K562 (cell line): ENCODE measurements at regions not wholly inside any gene's neighbourhood (a gene's known extent, or its start where the extent isn't known, plus 50 kb on each side); places are given as distances from the start of the nearest gene placed in this dataset.

Experiments used
- ATAC-seq: fragments of 200-7000 bp; cut with Tn5 transposase; 3 replicates; pipeline ENCODE4 v1.9.1; 2020; ENCODE audit warnings: moderate library complexity
- BruUV-seq: library from RNA; stranded (reverse); fragments of 400-500 nt; replicated peaks from 2 replicates; lab custom pipeline; 2021; lab: Mats Ljungman, UMichigan
- CTCF ChIA-PET: fragments of 300-600 bp; formaldehyde crosslinking; extraction: SDS; loops from one replicate; lab custom pipeline; 2021; ENCODE audit warnings: low intra/inter-chr PET ratio; lab: Yijun Ruan, JAX
- POLR2A ChIA-PET: fragments of 300-600, 350-650 bp; sonication (Branson Sonifier 250); formaldehyde crosslinking; extraction: SDS; loops from one replicate; lab custom pipeline; 2021; ENCODE audit warnings: antibody characterized with exemption, inconsistent platforms; lab: Yijun Ruan, JAX
- DNase-seq, 4 experiments: peaks; one replicate each; pipeline versions ENCODE4 v3.0.0 to v3.0.0-alpha.2; 2011 to 2018; ENCODE audit warnings: low spot score in 3 of 4, mixed read lengths in 3 of 4; ENCODE audit errors: extremely low read depth in 1 of 4
- FAIRE-seq: peaks from 2 replicates; lab custom pipeline; 2011; peaks lifted over from hg19 to GRCh38; lab: Jason Lieb, UNC
- H2AFZ ChIP-seq: 2 replicates; pipeline ENCODE4 v1.6.0; 2011; ENCODE audit warnings: low read depth, low read length, control low read depth, inconsistent platforms
- H3K27ac ChIP-seq: fragments of 200-600 bp; 3 replicates; pipeline ENCODE4 v1.8.0; 2011; ENCODE audit warnings: low read depth, mild to moderate bottlenecking, control low read depth, inconsistent platforms, low read length, moderate library complexity, mixed read lengths; ENCODE audit errors: extremely low read depth
- H3K27me3 ChIP-seq, 2 experiments: fragments of 300-600 bp in 1 of 2; 2 replicates in 1 of 2; 3 replicates in 1 of 2; pipeline versions ENCODE4 v1.6.0 to v1.8.0; 2011; ENCODE audit warnings: inconsistent platforms in 2 of 2, low read length in 2 of 2, mild to moderate bottlenecking in 1 of 2, mixed read lengths in 1 of 2, moderate library complexity in 1 of 2; ENCODE audit not compliant: control insufficient read depth in 2 of 2, insufficient read depth in 2 of 2
- H3K36me3 ChIP-seq: fragments of 300-600 bp; 3 replicates; pipeline ENCODE4 v1.8.0; 2011; ENCODE audit warnings: mild to moderate bottlenecking, low read length, inconsistent platforms; ENCODE audit not compliant: control insufficient read depth, insufficient read depth
- H3K4me1 ChIP-seq, 2 experiments: fragments of 200-600 bp in 1 of 2; replicated peaks in 1 of 2; 2 replicates in 1 of 2; 3 replicates in 1 of 2; pipeline versions ENCODE4 v1.5.1 to v1.8.0; 2011; ENCODE audit warnings: inconsistent platforms in 2 of 2, low read length in 2 of 2, mild to moderate bottlenecking in 1 of 2, mixed read lengths in 1 of 2, moderate library complexity in 1 of 2; ENCODE audit not compliant: control insufficient read depth in 2 of 2, insufficient read depth in 2 of 2
- H3K4me2 ChIP-seq: 2 replicates; pipeline ENCODE4 v1.6.1; 2011; ENCODE audit warnings: low read length, control low read depth, inconsistent platforms, mixed read lengths; ENCODE audit not compliant: insufficient read depth
- H3K4me3 ChIP-seq: fragments of 200-600 bp; sonication (generic), shearing (Covaris generic); 2 replicates; pipeline ENCODE4 v1.5.1; 2016; ENCODE audit warnings: control low read depth, inconsistent platforms
- H3K79me2 ChIP-seq: fragments of 200-600 bp; 3 replicates; pipeline ENCODE4 v1.8.0; 2011; ENCODE audit warnings: low read length, inconsistent platforms; ENCODE audit not compliant: control insufficient read depth, insufficient read depth
- H3K9ac ChIP-seq, 2 experiments: 2 replicates each; pipeline versions ENCODE4 v1.6.0 to v1.6.1; 2011; ENCODE audit warnings: low read depth in 2 of 2, low read length in 2 of 2, control low read depth in 1 of 2, inconsistent platforms in 1 of 2, mild to moderate bottlenecking in 1 of 2, mixed read lengths in 1 of 2; ENCODE audit not compliant: insufficient read depth in 1 of 2
- H3K9me1 ChIP-seq: one replicate; pipeline ENCODE4 v1.6.0; 2011; ENCODE audit warnings: inconsistent platforms, mild to moderate bottlenecking, low read length, moderate library complexity; ENCODE audit not compliant: control insufficient read depth, insufficient read depth
- H3K9me3 ChIP-seq: replicated peaks from 2 replicates; pipeline ENCODE4 v1.5.1; 2011; ENCODE audit warnings: low read depth, low read length, inconsistent platforms; ENCODE audit not compliant: control insufficient read depth, insufficient read depth
- H4K20me1 ChIP-seq: replicated peaks from 2 replicates; pipeline ENCODE4 v1.6.1; 2011; ENCODE audit warnings: low read length, inconsistent platforms, mixed read lengths; ENCODE audit not compliant: control insufficient read depth, insufficient read depth
- DPF2 ChIP-seq: fragments of 450-650 bp; IDR thresholded peaks from 2 replicates; pipeline ENCODE4 v1.6.1; 2016
- ETS1 ChIP-seq: conservative IDR thresholded peaks from 2 replicates; pipeline ENCODE4 v1.6.1; 2011; ENCODE audit warnings: low read depth, mild to moderate bottlenecking, low read length; ENCODE audit not compliant: control insufficient read depth
- GATAD2B ChIP-seq: fragments of 450-650 bp; IDR thresholded peaks from 2 replicates; pipeline ENCODE4 v1.6.1; 2017; ENCODE audit warnings: mild to moderate bottlenecking, borderline replicate concordance
- NR2F6 ChIP-seq: fragments of 450-650 bp; formaldehyde crosslinking; IDR thresholded peaks from 2 replicates; pipeline ENCODE4 v1.4.0; 2020; ENCODE audit warnings: mild to moderate bottlenecking
- SETDB1 ChIP-seq: IDR thresholded peaks from one replicate; pipeline ENCODE4 v1.6.1; 2012; ENCODE audit warnings: low read length, control low read depth, inconsistent platforms
- SNRNP70 ChIP-seq: fragments of 200-400 bp; formaldehyde crosslinking; optimal IDR thresholded peaks from 2 replicates; pipeline ENCODE3; 2017; ENCODE audit warnings: low read depth, low read length
- TAL1 ChIP-seq: fragments of 450-650 bp; IDR thresholded peaks from 2 replicates; pipeline ENCODE4 v1.6.1; 2016; ENCODE audit warnings: mild to moderate bottlenecking
- XRCC4 ChIP-seq: IDR thresholded peaks from one replicate; pipeline ENCODE4 v1.6.1; 2011; ENCODE audit not compliant: insufficient read depth, insufficient read length; ENCODE audit errors: extremely low read depth
- ZC3H11A ChIP-seq: IDR thresholded peaks from 2 replicates; pipeline ENCODE4 v1.6.1; 2012; ENCODE audit warnings: low read depth, low read length, improper control_type of control experiment
- ZNF184 ChIP-seq: sonication (generic); formaldehyde crosslinking; IDR thresholded peaks from 2 replicates; pipeline ENCODE4 v1.5.0; 2020; ENCODE audit warnings: missing genetic modification reagents
- ZNF398 ChIP-seq: fragments of 250-450 bp; sonication (Bioruptor Pico); IDR thresholded peaks from 2 replicates; pipeline ENCODE4 v1.8.0; 2021; ENCODE audit warnings: moderate library complexity, mild to moderate bottlenecking, inconsistent platforms
- ZNF75A ChIP-seq: fragments of 450-650 bp; formaldehyde crosslinking; IDR thresholded peaks from 2 replicates; pipeline ENCODE4 v1.4.0; 2020; ENCODE audit warnings: mild to moderate bottlenecking
- WGBS: fragments of 100-300 bp; shearing (Covaris generic); methylation state at CpG from one replicate; pipeline ENCODE4 v1.1.6; 2016; ENCODE audit warnings: low coverage, mixed read lengths; ENCODE audit not compliant: insufficient coverage; ENCODE audit errors: missing lambda C conversion rate; 5-methylcytosine and 5-hydroxymethylcytosine counted together
- in situ Hi-C: fragments of 300-500 bp; cut with MboI; formaldehyde crosslinking; loops from 4 replicates; pipeline ENCODE4 v1.15.0; 2018; ENCODE audit warnings: inconsistent platforms, mixed read lengths
- intact Hi-C: fragments of 100-400 bp; cut with micrococcal nuclease; formaldehyde crosslinking; loops from 2 replicates; pipeline ENCODE4 v1.14.2; 2022

GRCh38 chr19:31883296-31883990 is 462.0 kb upstream of the ZNF507 start:
- Histone ChIP-seq H3K9me1 (no peaks in the 10 kb centered on the region), H3K36me3 (no peaks in the 10 kb centered on the region), H3K9ac (no peak overlapping the region), H4K20me1 (no peaks in the 10 kb centered on the region), H3K4me3 (no peak overlapping the region), H3K79me2 (no peaks in the 10 kb centered on the region), H3K9me3 (no peaks in the 10 kb centered on the region), H3K27ac (no peak overlapping the region), H3K4me2 (no peak overlapping the region), H3K27me3 (no peaks in the 10 kb centered on the region; a peak in 2 of 5 replicates), H2AFZ (no peak overlapping the region), H3K4me1 (no peaks in the 10 kb centered on the region)
- no peak for FAIRE-seq
- in situ Hi-C loops (no loop called here), intact Hi-C loops (no loop called here)
- BruUV-seq = no TSS peak
- no peak for DNase-seq
- TF ChIP-seq ZNF75A (no peak), ZNF184 (no peak), ZC3H11A (no peak), DPF2 (no peak), ETS1 (no peak), XRCC4 (no peak), SNRNP70 (no peak), SETDB1 (no peak), TAL1 (no peak), NR2F6 (CRISPR knock-in tag) (no peak), ZNF398 (CRISPR knock-in tag) (no peak), GATAD2B (no peak)
- 1% methylated on average over 17 of the region's 17 CpGs for WGBS
- ChIA-PET CTCF (no interaction called here), POLR2A (interaction anchor here (0.7 kb wide), 1 partner anchor 14 kb away, joined by 5 read pairs; no protein-coding TSS in a partner anchor)
- ATAC-seq = no peak
